ENCODE measurements at regions not wholly inside any gene's neighbourhood (a gene's known extent, or its start where the extent isn't known, plus 50 kb on each side); places are given as distances from the start of the nearest gene placed in this dataset.

GRCh38 chr2:38230756-38231155, 146.3 kb downstream of the ATL2 start:
- Histone ChIP-seq H3K27ac (no peak overlapping the region), H3K27me3 (no peaks in the 10 kb centered on the region), H3K36me3 (no peaks in the 10 kb centered on the region), H3K4me1 (no peaks in the 10 kb centered on the region), H3K4me3 (no peak overlapping the region), H3K9me3 (no peaks in the 10 kb centered on the region)
- no peak for TF ChIP-seq POLR2A (IDR thresholded peaks at IDR 0.05)
- TF ChIP-seq CTCF (IDR thresholded peaks at IDR 0.05) = no peak
- DNase-seq = no peak

GRCh38 chr2:38228753-38229152, 148.3 kb downstream of the ATL2 start:
- no peak for DNase-seq
- H3K9me3 ChIP-seq = no peaks in the 10 kb centered on the region
- no peak overlapping the region for H3K27ac ChIP-seq
- H3K4me3 ChIP-seq = no peak overlapping the region
- H3K27me3 ChIP-seq = no peaks in the 10 kb centered on the region
- TF ChIP-seq CTCF (IDR thresholded peaks at IDR 0.05) (no peak), POLR2A (IDR thresholded peaks at IDR 0.05) (no peak)
- H3K4me1 ChIP-seq = no peaks in the 10 kb centered on the region
- H3K36me3 ChIP-seq = no peaks in the 10 kb centered on the region

GRCh38 chr2:38224821-38225437, 149.0 kb upstream of the CYP1B1 start:
- TF ChIP-seq CTCF (IDR thresholded peaks at IDR 0.05) = no peak
- TF ChIP-seq POLR2A (IDR thresholded peaks at IDR 0.05) = no peak
- H3K4me3 ChIP-seq = no peak overlapping the region
- no peaks in the 10 kb centered on the region for H3K9me3 ChIP-seq
- H3K36me3 ChIP-seq = no peaks in the 10 kb centered on the region
- DNase-seq = no peak
- no peak overlapping the region for H3K27ac ChIP-seq
- H3K4me1 ChIP-seq = no peaks in the 10 kb centered on the region
- no peaks in the 10 kb centered on the region for H3K27me3 ChIP-seq

GRCh38 chr2:38224181-38224580, 148.2 kb upstream of the CYP1B1 start:
- H3K27me3 ChIP-seq = no peaks in the 10 kb centered on the region
- H3K4me1 ChIP-seq = no peaks in the 10 kb centered on the region
- no peak overlapping the region for H3K27ac ChIP-seq
- no peaks in the 10 kb centered on the region for H3K9me3 ChIP-seq
- no peaks in the 10 kb centered on the region for H3K36me3 ChIP-seq
- no peak for DNase-seq
- H3K4me3 ChIP-seq = no peak overlapping the region
- TF ChIP-seq CTCF (IDR thresholded peaks at IDR 0.05) (no peak), POLR2A (IDR thresholded peaks at IDR 0.05) (no peak)

- Histone ChIP-seq H3K4me3 (no peak overlapping the region), H3K36me3 (no peaks in the 10 kb centered on the region), H3K4me1 (no peaks in the 10 kb centered on the region)
Measured at GRCh38 chr2:38223256-38223655, 147.3 kb upstream of the CYP1B1 start.

More at GRCh38 chr2:38223256-38223655, 147.3 kb upstream of the CYP1B1 start:
- Histone ChIP-seq H3K27ac (no peak overlapping the region), H3K27me3 (no peaks in the 10 kb centered on the region), H3K9me3 (no peaks in the 10 kb centered on the region)
- TF ChIP-seq CTCF (IDR thresholded peaks at IDR 0.05) (no peak), POLR2A (IDR thresholded peaks at IDR 0.05) (no peak)
- no peak for DNase-seq

Data from Peyer's patch (tissue), 4 donors.